GM04504 (cell line): ENCODE measurements at regions not wholly inside any gene's neighbourhood (a gene's known extent, or its start where the extent isn't known, plus 50 kb on each side); places are given as distances from the start of the nearest gene placed in this dataset.

Source experiments
- DNase-seq: peaks from one replicate; pipeline ENCODE4 v3.0.0-alpha.2; 2012; ENCODE audit warnings: low read depth

GRCh38 chr3:74564560-74564959, 49.9 kb downstream of the CNTN3 start:
- peak; percentile 15 for DNase-seq

- no peak for DNase-seq
These were observed 51.7 kb downstream of the CNTN3 start for GRCh38 chr3:74562558-74563269.

DNA sequence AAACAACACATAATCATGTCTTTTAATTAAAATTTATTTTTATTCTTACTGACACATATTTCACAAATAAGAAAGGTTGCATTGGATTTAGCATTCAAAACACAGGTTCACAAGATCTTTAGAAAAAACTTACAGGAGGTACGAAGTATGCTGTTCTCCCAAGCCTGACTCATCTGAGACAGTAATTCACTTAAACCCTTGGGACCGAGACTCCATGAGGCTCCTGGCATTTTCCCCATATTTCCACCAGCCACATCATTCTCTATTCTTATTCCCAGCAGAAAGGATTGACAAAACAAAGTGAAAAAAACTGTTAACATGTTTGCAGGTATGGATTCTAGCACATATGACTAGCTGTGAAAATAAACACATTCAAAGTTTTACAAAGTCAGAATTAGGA, 52.6 kb downstream of the CNTN3 start:
- DNase-seq, result peak; percentile 58

GRCh38 chr3:74559261-74559660, 55.2 kb downstream of the CNTN3 start:
- no peak for DNase-seq

GRCh38 chr3:74550686-74551085, 63.8 kb downstream of the CNTN3 start:
- no peak for DNase-seq

DNA sequence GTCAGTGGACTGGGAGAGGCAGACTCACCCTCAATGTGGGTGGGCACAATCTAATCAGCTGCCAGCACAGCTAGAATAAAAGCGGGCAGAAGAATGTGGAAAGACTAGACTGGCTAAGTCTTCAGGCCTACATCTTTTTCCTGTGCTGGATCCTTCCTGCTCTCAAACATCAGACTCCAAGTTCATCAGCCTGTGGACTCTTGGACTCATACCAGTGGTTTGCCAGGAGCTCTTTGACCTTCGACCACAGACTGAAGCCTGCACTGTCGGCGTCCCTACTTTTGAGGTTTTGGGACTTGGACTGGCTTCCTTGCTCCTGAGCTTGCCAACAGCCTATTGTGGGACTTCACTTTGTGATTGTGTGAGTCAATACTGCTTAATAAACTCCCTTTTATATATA, 68.0 kb downstream of the CNTN3 start:
- no peak for DNase-seq

DNA sequence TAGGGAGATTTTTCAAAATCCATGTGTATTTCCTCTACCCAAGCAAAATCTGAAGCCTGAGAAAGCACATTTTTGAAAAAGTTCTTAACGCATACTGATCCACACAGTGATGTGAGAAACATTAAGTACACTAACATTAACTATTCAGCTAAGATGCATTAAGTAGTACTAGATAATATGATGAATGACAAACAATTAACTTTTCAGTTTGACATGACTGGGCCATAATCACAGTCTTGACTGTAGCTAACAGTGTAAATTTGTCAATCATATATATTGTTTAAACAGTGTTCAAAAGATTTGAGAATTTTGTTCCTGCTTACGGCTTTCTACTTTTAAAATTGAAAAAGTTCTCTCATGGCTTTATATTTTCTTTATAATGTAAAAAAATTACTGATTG, 72.0 kb downstream of the CNTN3 start:
- DNase-seq, result no peak

DNA sequence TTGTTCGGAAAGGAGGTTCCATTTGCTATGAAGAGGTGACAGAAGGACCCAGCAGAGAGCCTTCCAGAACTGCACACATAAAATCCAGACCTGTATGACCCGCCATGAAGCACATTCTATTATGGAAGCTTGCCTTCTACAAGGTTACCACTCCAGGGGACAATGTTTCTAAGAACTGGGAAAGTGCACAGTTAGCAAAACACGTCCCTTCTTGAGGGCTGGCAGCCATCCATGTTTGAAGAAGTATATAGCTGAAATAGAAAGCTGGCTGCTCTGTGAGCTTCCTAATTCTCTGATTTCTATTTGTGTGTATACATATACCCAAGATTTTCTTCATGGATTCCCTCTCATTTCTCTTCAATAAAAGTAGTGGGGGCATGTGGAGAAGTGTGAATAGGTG, 74.6 kb downstream of the CNTN3 start:
- no peak for DNase-seq

GRCh38 chr3:74538669-74539068, 75.8 kb downstream of the CNTN3 start:
- DNase-seq, result no peak

DNA sequence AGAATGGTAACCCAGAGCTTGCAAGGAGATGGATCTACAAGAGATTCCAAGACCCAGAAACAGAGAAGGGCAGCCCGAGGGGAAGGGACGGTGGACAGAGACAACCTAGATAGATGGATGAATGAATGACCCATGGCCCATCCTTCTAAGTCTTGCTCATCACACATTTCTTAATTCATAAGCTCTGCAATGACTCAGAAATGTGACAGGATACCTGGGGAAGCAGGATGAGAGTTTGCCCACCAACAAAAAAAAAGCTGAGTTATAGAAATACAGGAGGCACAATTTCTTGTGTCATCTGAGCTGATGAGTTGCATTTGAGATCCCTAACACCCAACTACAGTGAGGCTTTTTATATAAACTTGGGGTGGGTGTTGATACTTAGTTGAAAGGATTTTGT, 76.6 kb downstream of the CNTN3 start:
- DNase-seq, result no peak

GRCh38 chr3:74537164-74537563, 77.3 kb downstream of the CNTN3 start:
- DNase-seq, result peak; percentile 63

GRCh38 chr3:74535281-74535680, 79.2 kb downstream of the CNTN3 start:
- DNase-seq, result no peak

DNA sequence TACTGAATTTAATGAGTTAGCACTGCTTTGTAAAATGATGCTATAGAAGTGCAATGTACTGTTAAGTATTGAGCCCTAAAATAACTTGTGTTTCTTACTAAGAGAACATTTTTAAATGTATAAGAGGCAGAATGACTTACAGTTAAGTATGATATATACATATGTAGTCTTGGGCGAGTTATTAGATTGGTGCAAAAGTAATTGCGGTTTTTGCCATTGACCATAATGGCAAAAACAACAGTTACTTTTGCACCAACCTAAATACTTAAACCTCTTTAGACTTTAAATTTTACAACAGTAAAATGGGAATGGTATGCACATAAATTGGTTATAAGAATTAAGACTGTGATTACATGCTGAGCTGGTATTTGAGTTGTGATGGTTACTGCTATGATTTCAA, 79.8 kb downstream of the CNTN3 start:
- no peak for DNase-seq

- DNase-seq, result peak; percentile 74
These were observed 82.0 kb downstream of the CNTN3 start for GRCh38 chr3:74532446-74532845.

GRCh38 chr3:74531491-74531890, 83.0 kb downstream of the CNTN3 start:
- no peak for DNase-seq

DNA sequence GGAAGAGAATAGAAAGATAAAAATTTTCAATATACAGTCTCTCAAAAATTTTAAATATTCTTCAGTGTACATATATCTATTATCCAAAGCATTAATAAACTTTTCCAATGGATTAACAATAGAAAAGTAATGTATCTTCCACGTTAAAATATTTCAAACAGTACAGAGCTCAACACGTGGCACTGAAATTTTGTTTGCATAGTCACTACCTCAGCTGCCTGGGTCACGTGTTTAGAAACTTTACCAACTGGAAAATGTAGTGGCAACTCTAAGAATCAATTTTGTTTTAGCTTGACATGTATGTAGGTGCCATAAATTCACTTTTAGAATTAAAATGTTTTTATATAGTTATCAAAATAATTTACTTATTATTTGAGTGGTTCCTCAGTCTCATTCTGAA, 85.3 kb downstream of the CNTN3 start:
- no peak for DNase-seq

DNA sequence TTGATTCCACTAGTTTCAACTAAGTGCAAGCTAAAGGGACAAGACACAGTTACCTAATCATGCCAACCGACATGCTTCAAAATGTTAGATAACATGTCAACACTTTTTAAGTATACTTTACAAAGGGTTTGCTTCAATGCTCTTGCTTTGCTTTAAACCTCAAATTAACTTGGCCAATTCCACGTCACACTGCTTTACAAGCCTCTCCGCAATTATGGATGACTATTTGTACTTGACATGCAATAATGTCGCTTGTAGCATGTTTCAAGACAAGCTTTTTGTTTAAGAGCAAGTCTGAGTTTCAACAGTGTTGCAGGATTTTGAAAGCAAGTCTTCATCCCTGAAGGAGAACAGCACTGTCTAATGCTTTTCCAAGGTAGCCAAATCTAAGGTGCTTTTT, 86.9 kb downstream of the CNTN3 start:
- no peak for DNase-seq

- DNase-seq, result no peak
These were observed 90.6 kb downstream of the CNTN3 start for GRCh38 chr3:74523811-74524210.

DNA sequence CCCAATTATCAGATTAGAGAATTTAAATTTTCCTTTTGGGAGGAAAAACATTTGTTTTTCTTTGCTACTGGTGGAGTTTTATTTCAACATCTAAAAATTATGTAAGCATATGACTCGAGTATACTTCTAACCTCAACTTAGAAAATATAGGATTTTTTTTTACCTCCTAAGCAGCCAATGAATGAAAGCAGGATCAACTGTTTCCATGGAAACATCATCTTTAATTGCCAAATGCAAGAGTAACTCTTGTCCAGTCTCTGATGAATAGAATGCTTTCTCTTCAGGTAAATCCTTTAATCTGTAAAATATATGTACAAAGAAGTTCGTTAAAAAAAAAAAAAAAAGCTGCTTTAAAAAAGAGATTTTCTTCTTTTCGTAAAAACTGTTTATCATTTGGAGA, 93.6 kb downstream of the CNTN3 start:
- no peak for DNase-seq

GRCh38 chr3:74518610-74519009, 95.8 kb downstream of the CNTN3 start:
- no peak for DNase-seq

- DNase-seq, result no peak
These were observed 98.4 kb downstream of the CNTN3 start for GRCh38 chr3:74516019-74516418.

DNA sequence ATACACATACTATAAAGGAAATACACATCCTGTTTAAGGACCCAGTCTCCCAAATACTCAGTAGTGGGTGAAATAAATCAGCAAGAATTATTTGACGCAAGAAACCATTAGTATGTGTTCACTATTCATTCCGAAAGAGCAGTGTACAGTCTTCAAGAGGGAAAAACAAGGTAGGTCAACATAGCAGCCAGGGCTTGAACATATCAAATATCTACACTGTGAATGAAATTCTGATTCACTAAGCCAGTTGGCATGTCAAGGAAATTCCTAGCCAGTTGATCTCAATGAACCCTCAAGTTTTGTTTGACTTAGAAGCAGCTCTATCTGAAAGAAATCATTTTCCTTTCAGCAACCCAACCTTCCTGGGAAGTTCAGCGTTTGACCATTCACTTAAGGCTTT, 99.0 kb downstream of the CNTN3 start:
- no peak for DNase-seq

GRCh38 chr3:74511078-74511477, 103.4 kb downstream of the CNTN3 start:
- DNase-seq, result no peak

- no peak for DNase-seq
These were observed 104.1 kb downstream of the CNTN3 start for GRCh38 chr3:74510261-74510818.
